Fibroblast of pulmonary artery (primary cell): ENCODE measurements at regions not wholly inside any gene's neighbourhood (a gene's known extent, or its start where the extent isn't known, plus 50 kb on each side); places are given as distances from the start of the nearest gene placed in this dataset.

Experiments used
- DNase-seq: peaks from one replicate; pipeline ENCODE4 v3.0.0-alpha.2; 2010; ENCODE audit warnings: low read depth
- H3K4me3 ChIP-seq: replicated peaks from 2 replicates; pipeline ENCODE4 v1.5.1; 2011; ENCODE audit warnings: low read depth, mild to moderate bottlenecking, control low read depth, low read length, moderate library complexity
- TF ChIP-seq, protein P1 (sequence below): IDR thresholded peaks from 2 replicates; pipeline ENCODE4 v1.5.1; 2011; ENCODE audit warnings: mild to moderate bottlenecking, control low read depth, low read length, inconsistent platforms; ENCODE audit errors: missing control alignments

- DNase-seq, result no peak
- TF ChIP-seq, protein P1, sequence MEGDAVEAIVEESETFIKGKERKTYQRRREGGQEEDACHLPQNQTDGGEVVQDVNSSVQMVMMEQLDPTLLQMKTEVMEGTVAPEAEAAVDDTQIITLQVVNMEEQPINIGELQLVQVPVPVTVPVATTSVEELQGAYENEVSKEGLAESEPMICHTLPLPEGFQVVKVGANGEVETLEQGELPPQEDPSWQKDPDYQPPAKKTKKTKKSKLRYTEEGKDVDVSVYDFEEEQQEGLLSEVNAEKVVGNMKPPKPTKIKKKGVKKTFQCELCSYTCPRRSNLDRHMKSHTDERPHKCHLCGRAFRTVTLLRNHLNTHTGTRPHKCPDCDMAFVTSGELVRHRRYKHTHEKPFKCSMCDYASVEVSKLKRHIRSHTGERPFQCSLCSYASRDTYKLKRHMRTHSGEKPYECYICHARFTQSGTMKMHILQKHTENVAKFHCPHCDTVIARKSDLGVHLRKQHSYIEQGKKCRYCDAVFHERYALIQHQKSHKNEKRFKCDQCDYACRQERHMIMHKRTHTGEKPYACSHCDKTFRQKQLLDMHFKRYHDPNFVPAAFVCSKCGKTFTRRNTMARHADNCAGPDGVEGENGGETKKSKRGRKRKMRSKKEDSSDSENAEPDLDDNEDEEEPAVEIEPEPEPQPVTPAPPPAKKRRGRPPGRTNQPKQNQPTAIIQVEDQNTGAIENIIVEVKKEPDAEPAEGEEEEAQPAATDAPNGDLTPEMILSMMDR, result no peak
- no peak overlapping the region for H3K4me3 ChIP-seq
These were observed 928.9 kb downstream of the TBC1D22A start for GRCh38 chr22:47691152-47691895.

DNA sequence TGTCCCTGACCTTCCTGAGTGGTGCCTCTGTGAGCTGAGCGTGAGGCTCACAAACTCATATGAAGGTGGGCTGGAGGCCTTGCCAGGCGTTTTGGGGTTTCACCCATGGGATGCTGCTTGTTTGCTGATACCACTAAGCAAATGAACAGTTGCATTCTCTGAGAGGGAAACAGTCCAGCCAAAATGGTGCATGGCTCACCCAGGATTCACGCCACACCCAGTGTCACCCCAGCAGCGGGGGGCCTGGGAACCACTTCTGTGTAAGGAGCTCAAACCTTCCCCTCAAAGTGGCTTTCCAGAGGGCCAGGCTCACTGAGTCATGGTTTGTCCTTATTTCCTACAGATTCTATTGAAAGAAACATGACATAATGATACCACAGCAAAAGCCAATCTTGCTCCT, 928.1 kb downstream of the TBC1D22A start:
- no peak overlapping the region for H3K4me3 ChIP-seq
- no peak for DNase-seq
- TF ChIP-seq, protein P1, result no peak

DNA sequence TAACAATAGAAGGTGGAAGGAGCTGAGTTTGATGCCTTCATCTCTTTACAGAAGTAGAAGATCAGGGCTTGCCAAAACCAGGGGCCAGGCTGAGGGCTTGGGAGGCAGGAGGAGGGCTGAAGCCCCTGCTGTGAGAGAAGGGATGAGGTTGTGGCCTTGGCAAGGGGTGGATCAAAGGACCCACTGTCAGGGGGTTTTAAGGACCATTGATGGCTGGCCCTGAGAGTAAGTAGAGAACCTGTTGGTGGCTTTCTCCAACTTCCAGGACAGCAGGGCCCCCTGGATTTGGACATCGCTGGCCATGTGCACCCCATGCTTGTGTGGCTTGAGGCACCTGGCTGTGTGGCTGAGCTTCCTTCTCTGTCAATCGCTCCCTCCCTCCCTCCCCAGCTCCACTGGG, 927.7 kb downstream of the TBC1D22A start:
- no peak overlapping the region for H3K4me3 ChIP-seq
- DNase-seq, result no peak
- TF ChIP-seq, protein P1, result no peak

DNA sequence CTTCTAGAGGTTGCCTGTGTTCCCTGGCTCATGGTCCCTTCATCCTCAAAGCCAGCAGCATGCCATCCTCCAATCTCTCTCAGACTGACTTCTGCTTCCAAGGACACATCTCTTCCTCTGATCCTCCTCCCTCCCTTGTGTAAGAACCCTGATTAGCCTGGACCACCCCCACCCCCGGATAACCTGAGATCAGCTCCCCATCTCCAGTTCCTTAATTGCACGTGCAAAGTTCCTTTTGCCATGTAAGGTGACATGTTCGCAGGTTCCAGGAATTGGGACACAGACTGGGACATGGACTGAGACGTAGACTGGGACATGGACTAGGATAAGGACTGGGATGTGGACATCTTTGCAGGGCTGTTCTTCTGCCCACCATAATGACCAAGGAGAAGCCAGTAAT, 925.3 kb downstream of the TBC1D22A start:
- DNase-seq, result no peak
- H3K4me3 ChIP-seq, result no peak overlapping the region
- TF ChIP-seq, protein P1, result no peak

GRCh38 chr22:47687346-47687655, 924.9 kb downstream of the TBC1D22A start:
- TF ChIP-seq, protein P1, result no peak
- no peak for DNase-seq
- H3K4me3 ChIP-seq, result no peak overlapping the region

GRCh38 chr22:47686594-47687345, 924.3 kb downstream of the TBC1D22A start:
- H3K4me3 ChIP-seq, result no peak overlapping the region
- TF ChIP-seq, protein P1, result no peak
- DNase-seq, result no peak
